Stimulated activated CD8-positive, alpha-beta memory T cell treated with anti-CD3 and anti-CD28 coated beads, Interleukin-12 subunit alpha, Interleukin-12 subunit beta, amount 100 ng/mL, for 1 hour (primary cell): ENCODE measurements at regions not wholly inside any gene's neighbourhood (a gene's known extent, or its start where the extent isn't known, plus 50 kb on each side); places are given as distances from the start of the nearest gene placed in this dataset.

Experiments used
- DNase-seq: peaks from one replicate; pipeline ENCODE4 v3.0.0-alpha.2; 2020; ENCODE audit warnings: low read depth

DNA sequence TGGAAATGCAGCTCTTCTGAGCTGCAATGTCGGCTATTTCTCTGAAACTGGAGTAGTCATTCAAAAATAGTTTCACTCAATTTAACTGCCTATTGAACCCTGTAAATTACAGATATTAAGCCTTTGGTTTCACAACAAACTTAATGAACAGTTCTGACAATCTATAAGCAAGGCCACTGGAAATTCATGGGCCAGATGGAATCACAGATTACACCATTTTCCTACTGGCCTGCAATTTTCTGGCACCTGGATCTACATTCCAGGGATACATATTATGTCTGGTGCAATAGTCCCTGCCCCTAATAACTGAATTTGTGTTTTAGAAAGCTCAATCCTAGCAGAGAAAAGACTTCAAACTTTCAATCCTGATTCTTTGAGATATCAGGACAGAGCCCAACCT is 551.7 kb downstream of the RNF144A start:
- DNase-seq = no peak

DNA sequence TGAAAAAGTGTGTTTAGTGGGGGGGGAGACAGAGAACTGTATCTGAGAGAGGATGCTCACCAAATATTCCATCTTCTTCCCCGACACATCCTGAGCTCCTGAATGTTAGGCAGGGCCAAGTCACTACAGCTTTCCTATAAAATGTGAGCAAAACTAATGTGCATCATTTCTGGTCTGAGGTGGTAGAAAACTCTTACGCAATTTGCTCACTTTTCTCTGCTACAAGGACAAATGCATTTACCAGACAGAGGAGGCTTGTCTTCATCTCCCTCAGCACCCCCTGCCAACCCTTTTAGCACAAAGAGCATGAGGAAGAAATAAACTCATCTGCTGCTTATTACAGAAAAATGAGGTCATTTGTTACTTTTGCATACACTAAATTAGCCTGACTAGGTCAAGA is 554.0 kb downstream of the RNF144A start:
- DNase-seq = no peak

DNA sequence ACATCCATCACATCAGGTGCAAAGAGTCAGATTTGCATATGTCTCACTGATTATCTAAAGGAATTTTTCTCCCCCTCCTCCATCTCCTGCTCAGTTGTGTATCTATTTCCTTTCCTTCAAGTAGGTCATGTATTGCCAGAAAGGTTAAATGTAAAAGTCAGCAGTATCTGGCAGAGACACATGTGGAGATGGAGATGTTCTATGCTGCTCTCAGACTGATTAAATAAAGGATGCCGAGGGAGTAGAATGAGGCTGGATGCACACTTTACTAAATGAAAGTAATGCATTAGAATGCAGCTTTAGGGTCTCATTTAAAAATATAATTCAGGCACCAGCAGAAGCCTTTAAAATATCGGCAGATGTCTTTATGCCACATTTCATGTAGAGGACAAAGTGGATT is 555.3 kb downstream of the RNF144A start:
- DNase-seq = no peak

DNA sequence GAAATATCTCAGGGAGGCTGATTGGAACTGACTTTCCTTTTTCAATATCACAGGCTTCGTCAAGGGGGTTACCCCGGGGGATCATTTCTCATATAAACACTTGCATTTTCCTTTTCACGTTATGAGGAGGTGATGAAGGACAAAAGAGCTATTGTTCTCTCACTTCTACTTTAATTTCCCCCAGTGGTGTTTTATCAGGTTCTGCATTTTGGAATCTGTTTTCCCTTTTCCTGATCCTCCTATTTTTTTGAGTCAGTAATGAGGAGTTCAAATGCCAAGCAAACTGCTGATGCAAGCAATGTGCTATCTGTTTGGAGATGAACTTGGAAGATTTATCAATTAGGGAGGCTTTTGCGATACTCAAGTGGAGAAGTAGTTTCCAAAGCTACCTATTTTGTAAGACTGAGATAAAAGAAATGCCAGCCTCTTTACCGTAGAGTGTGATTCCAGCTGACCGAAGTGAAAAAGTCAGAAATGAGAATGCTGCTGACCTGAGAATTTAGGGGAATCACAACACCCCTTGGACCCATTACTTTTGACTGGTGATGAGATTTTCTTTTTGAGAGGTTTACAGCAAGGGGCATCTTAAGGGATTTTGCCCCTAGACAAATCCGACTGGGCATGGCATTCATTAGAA is 556.0 kb downstream of the RNF144A start:
- no peak for DNase-seq

DNA sequence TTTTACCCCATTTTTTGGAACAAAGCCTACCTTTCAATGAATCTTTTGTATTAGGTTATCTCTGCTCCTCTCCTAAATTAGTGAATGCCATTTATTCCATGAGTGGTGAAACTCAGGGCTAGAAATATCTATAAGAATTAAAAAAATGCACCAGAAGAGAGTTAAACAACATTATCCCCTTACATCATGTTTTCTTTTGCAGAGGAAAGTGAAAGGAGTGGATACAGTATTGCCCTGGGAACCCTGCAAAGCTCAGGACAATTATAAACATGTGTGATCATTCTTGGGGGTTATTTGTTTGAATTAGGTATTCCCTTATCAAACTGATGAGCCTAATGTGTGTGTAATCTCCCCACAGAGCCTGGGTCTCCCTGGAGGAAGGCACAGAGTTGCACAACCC is 559.2 kb downstream of the RNF144A start:
- no peak for DNase-seq

DNA sequence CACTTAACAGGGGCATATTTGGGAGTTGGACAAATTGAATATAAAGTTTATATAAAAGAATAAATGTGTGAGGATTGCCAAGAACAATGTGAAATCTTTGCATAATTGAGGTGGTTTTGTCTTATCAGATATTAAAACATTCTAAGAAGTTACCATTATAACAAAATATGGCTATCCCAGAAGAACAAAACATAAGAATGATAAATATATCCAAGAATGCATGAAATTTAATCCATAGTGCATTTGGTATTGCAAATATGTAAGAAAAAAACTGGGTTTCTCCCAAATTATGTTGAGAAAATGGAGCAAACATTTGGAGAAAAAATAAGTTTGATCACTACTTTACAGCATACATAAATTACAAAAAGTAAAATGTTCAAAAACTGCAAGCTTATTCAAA is 562.4 kb downstream of the RNF144A start:
- no peak for DNase-seq

DNA sequence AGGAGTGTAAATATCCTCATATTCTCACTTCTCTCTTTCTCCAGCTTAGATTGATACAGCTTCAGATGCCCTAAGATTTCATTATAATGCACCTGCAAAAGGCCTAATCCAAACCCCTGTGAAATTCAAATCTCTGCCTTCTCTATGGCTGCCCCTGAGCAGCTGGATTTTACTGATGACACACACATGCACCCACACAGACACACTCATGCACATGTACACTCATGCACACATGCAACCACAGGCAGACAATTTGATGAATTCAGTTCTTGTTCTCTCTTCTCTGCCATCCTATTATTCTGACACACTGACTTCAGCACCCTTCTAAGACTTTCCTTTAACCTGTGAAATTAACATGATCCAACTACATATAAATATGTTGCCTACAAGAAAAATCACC is 563.2 kb downstream of the RNF144A start:
- no peak for DNase-seq

DNA sequence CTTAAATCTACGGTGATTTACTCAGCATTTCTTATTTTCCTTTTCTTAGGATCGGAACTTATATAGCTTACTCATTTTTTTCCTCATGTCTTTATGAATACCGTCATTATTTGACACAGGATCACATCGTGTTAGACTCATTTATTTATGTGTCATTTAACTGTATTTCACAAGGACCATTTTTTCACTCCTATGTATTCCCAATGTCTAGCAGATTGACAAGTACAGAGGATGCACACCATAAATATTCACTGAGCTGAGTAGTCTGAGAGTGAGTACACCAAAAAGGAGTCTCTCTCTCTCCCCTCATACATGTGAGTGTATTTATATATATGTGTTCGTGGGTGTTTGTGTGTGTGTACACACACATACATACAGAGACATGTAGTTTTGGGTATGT is 573.5 kb downstream of the RNF144A start:
- DNase-seq = no peak

DNA sequence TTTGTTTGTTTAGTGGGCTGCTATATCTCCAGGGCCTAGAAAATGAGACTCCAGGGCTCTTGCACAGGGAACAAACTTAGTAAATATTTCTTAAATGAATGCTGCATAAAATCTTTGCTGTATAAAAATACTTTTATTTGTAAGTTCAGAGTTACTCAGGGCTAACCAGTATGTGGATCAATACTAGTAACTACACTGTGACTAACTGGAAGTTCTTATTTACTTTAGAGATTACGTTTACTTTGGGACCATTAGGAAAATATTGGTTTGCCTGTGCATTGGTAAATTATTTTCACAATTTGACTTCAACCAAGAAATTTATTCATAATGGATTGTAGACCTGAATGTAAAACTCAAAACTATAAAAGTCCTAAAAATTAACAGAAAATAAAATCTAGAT is 575.5 kb downstream of the RNF144A start:
- no peak for DNase-seq

DNA sequence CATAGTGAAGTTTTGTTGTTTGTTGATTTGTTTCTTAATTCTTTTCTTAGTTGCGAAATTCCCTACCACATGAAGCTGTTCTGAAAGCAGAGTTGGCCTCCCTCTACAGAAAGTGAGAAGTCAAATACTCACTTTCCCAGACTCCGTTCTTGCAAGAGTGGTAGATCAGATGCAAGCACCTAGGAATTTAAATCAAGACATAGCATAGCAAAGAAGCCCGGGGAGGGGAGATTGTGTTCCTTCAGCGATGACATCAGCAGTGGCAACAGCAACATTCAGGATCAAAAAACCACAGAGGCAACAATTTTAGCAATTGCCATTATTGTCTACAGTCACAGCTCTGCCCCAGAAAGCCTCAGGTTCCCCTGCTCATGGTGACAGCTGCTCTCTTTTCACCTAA is 580.0 kb downstream of the RNF144A start:
- DNase-seq = no peak

DNA sequence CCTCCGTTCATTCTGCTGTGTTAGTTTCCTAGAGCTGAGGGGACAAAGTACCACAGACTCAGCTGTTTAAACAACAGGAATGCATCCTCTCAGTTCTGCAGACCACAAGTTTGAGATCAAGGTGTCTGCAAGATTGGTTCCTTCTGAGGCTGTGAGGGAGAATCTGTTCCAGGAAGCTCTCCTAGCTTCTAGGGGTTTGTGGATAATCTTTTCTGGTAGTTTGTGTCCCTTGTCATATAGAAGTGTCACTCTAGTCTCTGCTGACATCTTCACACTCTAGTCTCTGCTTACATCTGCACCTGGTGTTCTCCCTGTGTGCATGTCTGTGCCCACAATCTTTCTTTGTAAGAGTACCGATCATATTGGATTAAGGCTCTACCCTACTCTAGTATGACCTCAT is 581.8 kb downstream of the RNF144A start:
- DNase-seq = no peak

DNA sequence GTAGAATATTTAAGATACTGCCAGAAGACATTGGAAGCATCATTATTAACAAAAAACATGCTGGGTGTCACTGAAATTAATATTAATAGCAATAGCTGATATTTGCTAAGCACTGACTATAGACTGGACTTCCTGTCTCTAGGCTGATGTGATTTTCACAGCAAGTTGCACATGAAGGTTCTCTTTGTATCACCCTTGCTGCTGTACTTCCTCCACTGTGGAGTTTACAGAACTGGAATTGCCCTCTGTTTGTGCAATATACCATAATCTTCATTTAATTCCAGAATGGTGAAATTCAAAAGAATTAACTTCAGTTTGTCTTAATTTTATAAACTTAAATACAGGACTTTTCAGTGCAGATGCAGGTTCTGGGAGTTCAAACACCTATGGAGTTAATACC is 585.1 kb downstream of the RNF144A start:
- no peak for DNase-seq

DNA sequence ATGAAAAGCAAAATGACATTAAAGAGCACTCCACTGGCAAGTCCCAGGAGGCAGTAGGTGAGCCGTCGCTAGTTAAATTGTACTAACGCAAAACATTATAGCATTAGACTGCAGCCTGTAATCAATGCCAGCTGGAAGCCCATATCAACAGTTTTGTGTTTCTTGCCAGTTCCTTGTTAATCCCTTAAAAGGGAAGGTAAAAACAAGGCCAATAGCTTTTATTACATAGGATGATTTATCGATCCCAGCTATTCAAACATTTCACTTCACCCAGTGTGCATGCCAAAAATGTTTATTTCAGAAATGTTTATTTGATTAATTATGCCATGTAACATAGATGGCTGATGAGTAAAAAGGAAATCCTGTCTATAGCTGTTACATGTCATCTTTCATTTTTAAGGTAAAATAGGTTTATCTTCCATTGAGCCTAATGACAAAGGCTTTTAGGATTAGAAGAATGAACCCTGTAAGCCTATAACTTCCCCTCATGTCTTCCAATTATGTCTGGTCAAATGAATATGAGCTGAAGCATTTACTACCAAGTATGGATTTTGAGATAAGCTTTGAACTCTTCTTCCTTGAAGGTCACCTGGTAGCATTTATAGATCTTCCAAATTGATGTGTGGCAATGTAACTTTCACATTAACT is 591.2 kb downstream of the RNF144A start:
- no peak for DNase-seq

DNA sequence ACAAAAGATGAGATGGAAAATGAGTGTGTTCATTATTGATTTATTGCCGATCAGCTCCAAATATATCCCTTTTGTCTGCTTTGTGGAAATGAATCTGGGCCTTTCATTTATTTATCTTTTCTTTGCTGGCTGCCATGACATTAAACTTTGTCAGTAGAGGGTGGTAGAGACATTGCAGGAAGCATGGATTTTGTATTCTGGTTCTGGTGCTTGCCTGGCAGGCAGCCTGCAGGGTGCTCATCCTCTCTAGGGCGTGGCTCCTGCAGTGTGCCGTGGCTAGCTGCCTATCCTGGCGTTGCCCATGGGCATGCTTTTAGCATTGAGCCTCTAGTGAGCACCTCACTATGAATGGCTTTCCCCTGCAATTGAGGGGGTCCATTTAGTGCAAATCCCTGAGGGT is 593.1 kb downstream of the RNF144A start:
- no peak for DNase-seq

DNA sequence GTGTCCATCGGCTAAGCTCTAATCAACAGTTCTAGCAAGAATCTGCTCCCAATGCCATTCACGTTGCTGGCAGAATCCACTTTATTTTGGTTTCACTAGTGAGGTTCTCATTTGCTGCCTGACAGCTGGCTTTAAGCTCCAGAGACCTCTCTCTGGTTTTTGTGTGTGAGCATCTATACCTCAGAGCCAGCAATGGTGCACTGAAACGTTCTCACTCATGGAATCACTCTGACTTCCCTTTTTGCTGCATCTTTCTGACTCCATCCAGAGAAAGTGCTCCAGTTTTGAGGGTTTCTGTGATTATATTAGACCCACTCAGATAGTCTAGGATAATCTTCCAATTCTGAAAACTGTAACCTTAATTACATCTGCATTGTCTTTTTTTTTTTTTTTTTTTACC is 596.6 kb downstream of the RNF144A start:
- DNase-seq = no peak

DNA sequence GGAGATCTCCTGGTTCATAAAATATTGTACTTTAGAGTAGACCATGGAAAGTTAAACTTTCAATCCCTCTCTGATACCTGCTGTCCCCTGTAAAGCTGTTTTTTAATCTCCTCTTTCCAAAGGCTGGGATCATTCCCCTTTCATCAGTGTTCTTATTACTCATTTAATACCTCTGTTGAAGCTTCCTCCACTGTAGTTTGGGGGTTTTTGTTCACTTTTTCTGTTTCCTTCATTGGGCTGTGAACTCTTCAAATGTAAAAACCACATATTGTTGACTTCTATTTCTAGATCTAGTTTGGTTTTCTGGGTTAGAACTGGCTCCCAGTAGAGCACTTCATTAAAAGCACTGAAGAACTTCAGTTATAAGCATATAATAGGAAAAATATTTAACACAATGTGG is 598.1 kb downstream of the RNF144A start:
- no peak for DNase-seq

DNA sequence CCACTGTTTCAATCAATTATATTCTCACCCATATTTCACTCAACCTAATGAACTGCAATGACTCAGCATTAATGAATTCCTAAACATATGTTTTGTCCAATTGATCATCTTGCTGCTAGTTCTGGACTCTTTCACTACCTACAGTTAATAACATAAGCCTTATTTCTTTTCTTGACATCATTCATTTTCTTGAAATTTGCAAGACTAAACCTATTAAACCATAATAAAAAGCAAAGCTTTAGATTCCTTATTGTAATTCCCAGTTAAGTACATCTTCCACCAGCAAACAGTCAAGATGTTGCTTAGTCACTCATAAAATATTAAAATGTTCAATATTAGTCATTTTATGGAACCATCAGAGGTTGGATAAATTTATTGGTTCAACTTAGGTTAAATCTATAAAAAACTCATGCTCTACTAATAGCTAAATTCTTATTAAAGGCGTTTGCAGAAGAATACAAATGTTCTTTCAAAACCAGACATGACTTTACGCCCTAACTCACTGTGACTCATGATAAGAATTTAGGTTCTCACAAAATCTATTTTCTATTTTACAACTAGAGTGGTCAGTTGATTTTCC is 599.4 kb downstream of the RNF144A start:
- no peak for DNase-seq

DNA sequence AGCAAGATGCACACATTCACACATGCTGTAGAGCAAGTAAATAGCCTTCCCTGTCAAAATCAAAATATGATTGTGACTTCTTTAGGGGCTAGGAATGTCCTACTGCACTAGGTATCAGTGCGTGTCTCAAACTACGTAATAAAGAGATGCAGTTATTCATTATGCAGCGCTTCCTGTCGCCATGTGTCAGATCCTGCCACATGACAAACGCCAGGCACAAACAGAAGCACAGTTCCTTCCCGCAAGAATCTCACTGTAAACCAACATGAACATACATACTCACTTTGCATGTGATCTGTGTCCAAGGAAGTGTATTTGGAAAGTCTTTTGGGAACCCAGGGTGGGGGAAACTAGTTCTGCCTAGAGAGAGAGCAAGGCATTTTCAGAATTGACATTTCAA is 599.9 kb downstream of the RNF144A start:
- DNase-seq = no peak

DNA sequence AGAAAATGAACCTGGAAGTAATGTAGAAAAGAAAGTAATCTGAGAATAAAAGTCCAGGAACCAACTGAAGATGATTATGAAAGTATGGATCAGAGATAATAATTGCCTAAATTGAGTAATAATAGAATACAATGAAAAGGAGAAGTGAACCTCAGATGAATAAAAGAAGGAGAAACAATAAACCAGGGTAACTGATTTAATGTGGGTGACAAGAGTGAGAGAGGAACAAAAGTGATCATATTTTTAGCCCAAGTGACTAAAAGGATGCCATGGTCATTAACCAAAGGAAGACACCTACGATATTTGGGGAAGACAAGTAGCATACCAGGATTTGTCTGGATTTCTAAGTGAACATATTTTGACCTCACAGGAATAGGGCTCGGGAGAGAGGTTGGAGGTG is 600.6 kb downstream of the RNF144A start:
- no peak for DNase-seq

DNA sequence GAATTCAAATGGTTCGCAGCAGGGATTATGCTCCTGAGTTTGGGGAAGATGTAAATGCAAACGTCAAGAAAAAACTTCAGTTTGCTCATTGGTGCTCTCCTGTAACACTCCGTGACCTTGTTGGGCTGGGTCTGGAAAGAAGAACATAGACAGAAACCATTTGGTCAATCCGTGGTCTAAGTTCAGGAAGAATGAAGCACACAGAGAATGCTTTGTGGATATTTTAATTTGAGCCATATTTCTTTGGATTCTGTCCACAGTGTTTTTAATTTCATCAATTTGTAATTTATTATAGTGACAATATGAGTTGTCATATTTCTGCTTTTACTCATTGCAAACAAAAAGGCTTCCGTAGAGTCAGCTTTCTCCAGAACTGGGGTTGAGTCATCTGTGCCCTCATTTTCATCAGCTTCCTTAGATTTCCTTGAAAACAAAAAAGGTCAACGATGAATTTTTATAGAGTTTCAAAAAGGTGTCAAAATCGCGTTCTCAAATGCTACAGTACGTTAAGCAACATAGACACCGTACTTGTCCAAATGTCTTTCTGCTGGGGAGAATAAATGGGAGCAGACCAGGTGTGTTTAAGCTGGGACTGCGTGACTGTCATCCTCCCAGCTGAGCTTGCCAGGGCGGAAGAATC is 606.4 kb downstream of the RNF144A start:
- DNase-seq = no peak

DNA sequence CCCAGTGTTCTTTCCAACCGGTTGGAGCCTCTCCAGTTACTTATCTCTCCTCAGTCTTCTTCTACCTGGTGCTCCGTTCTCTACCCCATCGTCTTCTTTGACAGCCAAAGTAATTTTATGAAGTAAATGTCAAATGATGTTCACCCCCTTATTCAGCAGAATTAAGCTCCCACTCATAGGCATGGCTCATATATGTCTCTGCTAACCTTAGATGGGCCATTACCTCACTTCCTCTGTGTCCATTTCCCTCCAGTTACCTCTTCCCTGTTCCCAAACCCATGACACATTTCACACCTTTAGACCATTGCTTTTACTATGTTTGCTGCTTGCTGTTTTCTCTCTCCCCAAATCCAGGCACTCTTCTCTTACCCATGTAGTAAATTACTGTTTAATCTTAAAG is 607.0 kb downstream of the RNF144A start:
- no peak for DNase-seq

DNA sequence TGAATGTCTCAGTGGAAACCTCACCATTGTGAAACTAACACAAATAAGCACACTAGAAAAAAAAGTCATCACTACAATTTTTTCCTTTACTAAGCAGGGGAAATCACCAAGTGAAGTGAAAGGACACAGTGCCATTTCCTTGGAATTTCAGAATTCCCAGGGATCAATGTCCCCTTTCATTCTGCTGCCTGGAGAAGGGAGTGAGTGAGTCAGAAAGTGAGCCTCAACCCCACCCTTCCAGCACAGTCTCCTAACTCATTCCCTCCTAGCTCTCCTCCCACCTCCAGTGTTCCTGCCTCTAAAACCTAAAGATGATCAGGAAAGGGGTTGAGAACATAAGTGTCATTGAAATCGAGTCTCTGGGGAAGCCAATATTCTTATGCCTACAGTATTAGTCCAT is 608.5 kb downstream of the RNF144A start:
- DNase-seq = no peak

DNA sequence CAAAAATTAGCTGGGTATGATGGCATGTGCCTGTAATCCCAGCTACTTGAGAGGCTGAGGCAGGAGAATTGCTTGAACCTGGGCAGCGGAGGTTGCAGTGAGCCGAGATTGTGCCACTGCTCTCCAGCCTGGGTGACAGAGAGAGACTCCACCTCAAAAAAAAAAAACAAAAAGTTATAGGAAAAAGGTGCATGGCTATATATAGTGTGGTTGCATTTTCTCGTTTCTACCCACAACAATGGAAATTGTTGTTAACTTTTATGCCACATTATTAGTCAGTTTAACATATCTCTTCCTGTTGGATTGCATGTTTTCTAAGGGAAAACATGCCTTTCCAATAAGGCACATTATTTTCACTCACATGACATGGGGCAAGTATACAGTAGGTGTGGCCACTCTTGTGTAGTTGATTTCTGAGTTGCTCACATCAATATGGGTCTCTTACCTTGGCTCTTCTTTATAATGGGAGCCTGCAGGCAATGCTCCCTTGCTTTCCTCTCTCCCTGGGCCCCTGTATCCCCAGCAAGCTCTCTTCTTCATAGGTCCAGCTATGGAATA is 610.0 kb downstream of the RNF144A start:
- no peak for DNase-seq
